Panc1 (cell line): ENCODE measurements at regions not wholly inside any gene's neighbourhood (a gene's known extent, or its start where the extent isn't known, plus 50 kb on each side); places are given as distances from the start of the nearest gene placed in this dataset.

Experiments used
- ATAC-seq: fragments of 200-7000 bp; cut with Tn5 transposase; 2 replicates; pipeline ENCODE4 v1.9.1; 2020; ENCODE audit warnings: mild to moderate bottlenecking, moderate library complexity
- BruUV-seq: library from RNA; stranded (reverse); fragments of 400-500 nt; replicated peaks from 2 replicates; lab custom pipeline; 2021; lab: Mats Ljungman, UMichigan
- CTCF ChIA-PET: fragments of 300-600 bp; sonication (Branson Sonifier 250); formaldehyde crosslinking; loops from one replicate; lab custom pipeline; 2022; ENCODE audit warnings: antibody characterized with exemption; lab: Charles Lee
- POLR2A ChIA-PET: fragments of 300-600 bp; sonication (Branson Sonifier 250); formaldehyde crosslinking; loops from one replicate; lab custom pipeline; 2022; ENCODE audit warnings: antibody characterized with exemption; lab: Charles Lee
- DNase-seq: peaks from one replicate; pipeline ENCODE4 v3.0.0-alpha.2; 2010; ENCODE audit warnings: low read depth, low spot score
- H3K27ac ChIP-seq: 2 replicates; pipeline ENCODE4 v1.5.1; 2011; ENCODE audit warnings: mild to moderate bottlenecking, low read length, inconsistent platforms
- H3K27me3 ChIP-seq: fragments of 200-500 bp; sonication (Bioruptor generic); 2 replicates; pipeline ENCODE4 v1.6.0; 2014; ENCODE audit warnings: low read length, inconsistent platforms; ENCODE audit not compliant: control insufficient read depth, insufficient read depth
- H3K36me3 ChIP-seq: fragments of 200-500 bp; sonication (Bioruptor generic); 2 replicates; pipeline ENCODE4 v1.5.1; 2014; ENCODE audit warnings: inconsistent platforms, mild to moderate bottlenecking, low read length, moderate library complexity; ENCODE audit not compliant: control insufficient read depth, insufficient read depth
- H3K4me1 ChIP-seq: 2 replicates; pipeline ENCODE4 v1.5.1; 2011; ENCODE audit warnings: inconsistent platforms, mild to moderate bottlenecking, low read length, moderate library complexity; ENCODE audit not compliant: control insufficient read depth, insufficient read depth
- H3K4me3 ChIP-seq, 2 experiments: 2 replicates each; pipeline ENCODE4 v1.5.1; 2011 to 2012; ENCODE audit warnings: low read depth in 2 of 2, low read length in 2 of 2, mild to moderate bottlenecking in 2 of 2, inconsistent platforms in 1 of 2, moderate library complexity in 1 of 2
- H3K9me3 ChIP-seq: fragments of 200-500 bp; sonication (Bioruptor generic); 2 replicates; pipeline ENCODE4 v1.5.1; 2014; ENCODE audit warnings: low read depth, mild to moderate bottlenecking, inconsistent platforms, low read length, moderate library complexity; ENCODE audit not compliant: control insufficient read depth, insufficient read depth
- POLR2AphosphoS5 ChIP-seq: IDR thresholded peaks from 2 replicates; pipeline ENCODE4 v1.6.1; 2012; ENCODE audit warnings: mild to moderate bottlenecking, low read depth, low read length, moderate library complexity
- SIN3A ChIP-seq: IDR thresholded peaks from 2 replicates; pipeline ENCODE4 v1.6.1; 2012; ENCODE audit warnings: low read depth, mild to moderate bottlenecking, low read length, moderate library complexity, borderline replicate concordance; ENCODE audit not compliant: insufficient read depth
- TCF7L2 ChIP-seq: IDR thresholded peaks from 2 replicates; pipeline ENCODE4 v1.6.1; 2011; ENCODE audit warnings: mild to moderate bottlenecking, low read depth, low read length, inconsistent platforms
- in situ Hi-C: cut with HindIII; loops from 2 replicates; pipeline ENCODE4 v1.10.0; 2016; ENCODE audit warnings: low sequenced_read_pairs, low pct_unique_long_range_greater_than_20kb
- intact Hi-C: fragments of 100-400 bp; cut with micrococcal nuclease; formaldehyde crosslinking; loops from one replicate; pipeline ENCODE4 v1.10.0; 2022; ENCODE audit not compliant: unreplicated experiment
- TF ChIP-seq, protein P1 (sequence below): fragments of 450-650 bp; IDR thresholded peaks from 2 replicates; pipeline ENCODE4 v1.5.1; 2017; ENCODE audit warnings: mild to moderate bottlenecking
- TF ChIP-seq, protein P2 (sequence below), 2 experiments: IDR thresholded peaks; 2 replicates each; pipeline ENCODE4 v1.6.1; 2011 to 2012; ENCODE audit warnings: low read depth in 2 of 2, control low read depth in 1 of 2, low read length in 1 of 2, mild to moderate bottlenecking in 1 of 2, moderate library complexity in 1 of 2; ENCODE audit not compliant: insufficient read depth in 1 of 2

DNA sequence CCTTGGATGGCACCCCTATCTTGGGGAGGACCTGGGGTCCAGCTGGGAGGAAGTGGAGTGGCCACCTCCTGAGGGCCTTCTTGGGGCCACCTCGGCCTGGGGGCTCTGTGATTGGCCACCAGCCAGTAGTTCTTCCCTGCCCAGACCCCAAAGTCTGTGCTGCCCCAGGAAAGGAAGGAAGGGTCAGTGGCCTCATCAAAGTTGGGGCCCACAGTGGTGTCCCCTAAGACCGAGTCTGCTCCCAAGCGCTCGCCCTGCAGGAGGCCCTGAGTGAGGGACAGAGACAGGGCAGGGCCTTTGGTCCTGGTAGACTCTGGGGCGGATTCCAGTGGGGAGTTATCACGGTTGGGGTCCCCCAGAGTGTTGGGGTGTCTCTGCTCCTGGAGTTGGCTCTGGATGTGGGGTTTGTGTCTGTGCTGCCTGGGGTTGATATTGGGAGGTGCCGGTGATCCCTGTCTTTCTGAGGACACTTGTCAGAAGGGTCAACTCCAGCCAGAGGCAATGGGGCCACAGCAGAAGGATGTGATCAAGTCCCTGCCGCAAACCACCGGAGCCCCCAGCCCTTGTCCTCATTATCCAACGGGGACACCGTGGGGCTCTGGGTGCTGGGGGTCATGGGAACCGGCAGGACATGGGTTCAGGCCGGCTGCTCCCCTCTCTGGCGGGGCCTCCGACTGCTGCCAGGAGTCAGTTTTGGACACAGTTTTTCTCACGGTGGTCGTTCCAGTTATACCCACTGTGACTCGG lies 364.3 kb downstream of the TMEM121 start:
- in situ Hi-C loops (no loop called here), intact Hi-C loops (no loop called here)
- TF ChIP-seq, protein P1, sequence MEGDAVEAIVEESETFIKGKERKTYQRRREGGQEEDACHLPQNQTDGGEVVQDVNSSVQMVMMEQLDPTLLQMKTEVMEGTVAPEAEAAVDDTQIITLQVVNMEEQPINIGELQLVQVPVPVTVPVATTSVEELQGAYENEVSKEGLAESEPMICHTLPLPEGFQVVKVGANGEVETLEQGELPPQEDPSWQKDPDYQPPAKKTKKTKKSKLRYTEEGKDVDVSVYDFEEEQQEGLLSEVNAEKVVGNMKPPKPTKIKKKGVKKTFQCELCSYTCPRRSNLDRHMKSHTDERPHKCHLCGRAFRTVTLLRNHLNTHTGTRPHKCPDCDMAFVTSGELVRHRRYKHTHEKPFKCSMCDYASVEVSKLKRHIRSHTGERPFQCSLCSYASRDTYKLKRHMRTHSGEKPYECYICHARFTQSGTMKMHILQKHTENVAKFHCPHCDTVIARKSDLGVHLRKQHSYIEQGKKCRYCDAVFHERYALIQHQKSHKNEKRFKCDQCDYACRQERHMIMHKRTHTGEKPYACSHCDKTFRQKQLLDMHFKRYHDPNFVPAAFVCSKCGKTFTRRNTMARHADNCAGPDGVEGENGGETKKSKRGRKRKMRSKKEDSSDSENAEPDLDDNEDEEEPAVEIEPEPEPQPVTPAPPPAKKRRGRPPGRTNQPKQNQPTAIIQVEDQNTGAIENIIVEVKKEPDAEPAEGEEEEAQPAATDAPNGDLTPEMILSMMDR, result no peak
- TF ChIP-seq TCF7L2, result no peak
- no peak for TF ChIP-seq POLR2AphosphoS5
- no peak for TF ChIP-seq SIN3A
- TF ChIP-seq, protein P2, sequence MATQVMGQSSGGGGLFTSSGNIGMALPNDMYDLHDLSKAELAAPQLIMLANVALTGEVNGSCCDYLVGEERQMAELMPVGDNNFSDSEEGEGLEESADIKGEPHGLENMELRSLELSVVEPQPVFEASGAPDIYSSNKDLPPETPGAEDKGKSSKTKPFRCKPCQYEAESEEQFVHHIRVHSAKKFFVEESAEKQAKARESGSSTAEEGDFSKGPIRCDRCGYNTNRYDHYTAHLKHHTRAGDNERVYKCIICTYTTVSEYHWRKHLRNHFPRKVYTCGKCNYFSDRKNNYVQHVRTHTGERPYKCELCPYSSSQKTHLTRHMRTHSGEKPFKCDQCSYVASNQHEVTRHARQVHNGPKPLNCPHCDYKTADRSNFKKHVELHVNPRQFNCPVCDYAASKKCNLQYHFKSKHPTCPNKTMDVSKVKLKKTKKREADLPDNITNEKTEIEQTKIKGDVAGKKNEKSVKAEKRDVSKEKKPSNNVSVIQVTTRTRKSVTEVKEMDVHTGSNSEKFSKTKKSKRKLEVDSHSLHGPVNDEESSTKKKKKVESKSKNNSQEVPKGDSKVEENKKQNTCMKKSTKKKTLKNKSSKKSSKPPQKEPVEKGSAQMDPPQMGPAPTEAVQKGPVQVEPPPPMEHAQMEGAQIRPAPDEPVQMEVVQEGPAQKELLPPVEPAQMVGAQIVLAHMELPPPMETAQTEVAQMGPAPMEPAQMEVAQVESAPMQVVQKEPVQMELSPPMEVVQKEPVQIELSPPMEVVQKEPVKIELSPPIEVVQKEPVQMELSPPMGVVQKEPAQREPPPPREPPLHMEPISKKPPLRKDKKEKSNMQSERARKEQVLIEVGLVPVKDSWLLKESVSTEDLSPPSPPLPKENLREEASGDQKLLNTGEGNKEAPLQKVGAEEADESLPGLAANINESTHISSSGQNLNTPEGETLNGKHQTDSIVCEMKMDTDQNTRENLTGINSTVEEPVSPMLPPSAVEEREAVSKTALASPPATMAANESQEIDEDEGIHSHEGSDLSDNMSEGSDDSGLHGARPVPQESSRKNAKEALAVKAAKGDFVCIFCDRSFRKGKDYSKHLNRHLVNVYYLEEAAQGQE (IDR thresholded peaks at IDR 0.05; ENCODE audit: insufficient read depth in 1 of 2, low read depth in 2 of 2, low read length in 1 of 2), result no peak
- H3K9me3 ChIP-seq, result no peaks in the 10 kb centered on the region
- no peaks in the 10 kb centered on the region for H3K27me3 ChIP-seq
- no peak overlapping the region for H3K4me3 ChIP-seq
- H3K4me1 ChIP-seq, result no peaks in the 10 kb centered on the region
- DNase-seq, result no peak
- POLR2A ChIA-PET, result no interaction called here
- H3K27ac ChIP-seq, result no peak overlapping the region
- CTCF ChIA-PET, result no interaction called here
- ATAC-seq, result no peak
- no TSS peak for BruUV-seq
- H3K36me3 ChIP-seq, result no peaks in the 10 kb centered on the region

DNA sequence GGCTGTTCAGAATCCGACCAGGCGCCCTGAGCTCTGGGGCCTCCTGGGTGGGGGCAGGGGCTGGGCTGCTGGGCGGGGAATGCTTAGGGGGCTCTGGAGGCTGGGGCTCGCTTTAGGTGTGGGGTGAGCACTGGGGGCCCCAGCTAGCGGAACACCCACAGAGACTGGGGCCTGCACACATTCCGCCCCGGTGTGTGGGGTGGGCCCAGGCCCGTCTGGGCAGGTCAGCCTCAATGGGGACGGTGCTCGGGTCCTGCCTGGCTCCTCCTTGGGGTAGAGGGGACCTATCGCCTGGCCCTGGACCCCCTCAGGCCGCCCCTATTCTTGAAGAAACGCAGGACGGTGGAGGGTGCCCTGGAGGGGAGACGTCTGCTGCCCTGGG lies 364.8 kb downstream of the TMEM121 start:
- no peak for TF ChIP-seq TCF7L2
- TF ChIP-seq SIN3A, result no peak
- TF ChIP-seq, protein P1, result no peak
- TF ChIP-seq, protein P2 (IDR thresholded peaks at IDR 0.05; ENCODE audit: insufficient read depth in 1 of 2, low read depth in 2 of 2, low read length in 1 of 2), result no peak
- no peak for TF ChIP-seq POLR2AphosphoS5
- H3K4me3 ChIP-seq, result no peak overlapping the region
- BruUV-seq, result no TSS peak
- intact Hi-C loops, result no loop called here
- in situ Hi-C loops, result no loop called here
- no peak for DNase-seq
- ChIA-PET CTCF (no interaction called here), POLR2A (no interaction called here)
- no peak overlapping the region for H3K27ac ChIP-seq
- no peak for ATAC-seq
- no peaks in the 10 kb centered on the region for H3K9me3 ChIP-seq
- no peaks in the 10 kb centered on the region for H3K4me1 ChIP-seq
- no peaks in the 10 kb centered on the region for H3K36me3 ChIP-seq
- no peaks in the 10 kb centered on the region for H3K27me3 ChIP-seq
